Fibroblast of mammary gland (primary cell): ENCODE measurements at regions not wholly inside any gene's neighbourhood (a gene's known extent, or its start where the extent isn't known, plus 50 kb on each side); places are given as distances from the start of the nearest gene placed in this dataset.

Source experiments
- DNase-seq: peaks from one replicate; pipeline ENCODE4 v3.0.0-alpha.2; 2010; ENCODE audit warnings: low read depth
- H3K4me3 ChIP-seq: 2 replicates; pipeline ENCODE4 v1.5.1; 2011; ENCODE audit warnings: low read depth, mild to moderate bottlenecking, low read length, moderate library complexity; ENCODE audit not compliant: control insufficient read depth
- TF ChIP-seq, protein P1 (sequence below): conservative IDR thresholded peaks from 2 replicates; pipeline ENCODE4 v1.5.1; 2011; ENCODE audit warnings: low read depth, low read length, inconsistent platforms; ENCODE audit not compliant: control insufficient read depth, insufficient read depth

- DNase-seq: peak; percentile 91
- H3K4me3 ChIP-seq: no peak overlapping the region
- TF ChIP-seq, protein P1, sequence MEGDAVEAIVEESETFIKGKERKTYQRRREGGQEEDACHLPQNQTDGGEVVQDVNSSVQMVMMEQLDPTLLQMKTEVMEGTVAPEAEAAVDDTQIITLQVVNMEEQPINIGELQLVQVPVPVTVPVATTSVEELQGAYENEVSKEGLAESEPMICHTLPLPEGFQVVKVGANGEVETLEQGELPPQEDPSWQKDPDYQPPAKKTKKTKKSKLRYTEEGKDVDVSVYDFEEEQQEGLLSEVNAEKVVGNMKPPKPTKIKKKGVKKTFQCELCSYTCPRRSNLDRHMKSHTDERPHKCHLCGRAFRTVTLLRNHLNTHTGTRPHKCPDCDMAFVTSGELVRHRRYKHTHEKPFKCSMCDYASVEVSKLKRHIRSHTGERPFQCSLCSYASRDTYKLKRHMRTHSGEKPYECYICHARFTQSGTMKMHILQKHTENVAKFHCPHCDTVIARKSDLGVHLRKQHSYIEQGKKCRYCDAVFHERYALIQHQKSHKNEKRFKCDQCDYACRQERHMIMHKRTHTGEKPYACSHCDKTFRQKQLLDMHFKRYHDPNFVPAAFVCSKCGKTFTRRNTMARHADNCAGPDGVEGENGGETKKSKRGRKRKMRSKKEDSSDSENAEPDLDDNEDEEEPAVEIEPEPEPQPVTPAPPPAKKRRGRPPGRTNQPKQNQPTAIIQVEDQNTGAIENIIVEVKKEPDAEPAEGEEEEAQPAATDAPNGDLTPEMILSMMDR: no peak
Measured at GRCh38 chr9:1458503-1458902, 408.3 kb downstream of the DMRT2 start.

GRCh38 chr9:1460143-1460769 is 410.1 kb downstream of the DMRT2 start:
- no peak overlapping the region for H3K4me3 ChIP-seq
- TF ChIP-seq, protein P1: peak; percentile 59
- DNase-seq: peak; percentile 13

GRCh38 chr9:1461812-1462211 is 411.7 kb downstream of the DMRT2 start:
- TF ChIP-seq, protein P1: no peak
- no peak overlapping the region for H3K4me3 ChIP-seq
- no peak for DNase-seq

DNA sequence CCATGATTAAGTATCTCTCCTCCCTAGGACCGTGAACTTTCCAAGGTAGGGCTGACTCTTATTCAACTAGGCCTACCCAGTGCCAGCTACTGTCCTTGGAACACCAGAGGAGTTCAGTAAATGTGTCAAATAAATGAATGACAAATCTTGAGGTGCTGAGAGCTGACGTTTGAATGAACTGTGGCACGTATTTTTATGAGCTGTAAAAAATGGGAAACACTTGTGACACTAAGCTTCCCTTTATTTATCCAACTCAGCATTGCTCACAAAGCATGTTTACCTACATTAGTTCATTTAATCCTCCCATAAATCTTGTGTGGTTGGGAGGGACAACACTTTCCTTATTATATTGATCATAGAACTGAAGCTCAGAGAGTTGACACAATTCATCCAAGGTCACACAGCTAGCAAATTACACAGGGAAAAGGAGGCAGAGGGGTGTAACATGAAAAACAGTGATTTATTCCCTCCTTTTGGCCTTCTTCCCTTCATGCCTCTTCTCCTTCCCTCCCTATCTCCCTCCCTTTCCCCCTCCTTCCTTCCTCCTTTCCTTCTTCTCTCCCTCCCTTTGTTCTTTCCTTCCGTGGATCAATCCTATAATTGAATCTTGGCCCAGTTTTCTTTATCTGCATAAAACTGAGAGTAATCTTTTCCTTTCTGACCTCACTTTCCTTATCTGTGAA is 412.6 kb downstream of the DMRT2 start:
- H3K4me3 ChIP-seq: no peak overlapping the region
- TF ChIP-seq, protein P1: no peak
- no peak for DNase-seq

DNA sequence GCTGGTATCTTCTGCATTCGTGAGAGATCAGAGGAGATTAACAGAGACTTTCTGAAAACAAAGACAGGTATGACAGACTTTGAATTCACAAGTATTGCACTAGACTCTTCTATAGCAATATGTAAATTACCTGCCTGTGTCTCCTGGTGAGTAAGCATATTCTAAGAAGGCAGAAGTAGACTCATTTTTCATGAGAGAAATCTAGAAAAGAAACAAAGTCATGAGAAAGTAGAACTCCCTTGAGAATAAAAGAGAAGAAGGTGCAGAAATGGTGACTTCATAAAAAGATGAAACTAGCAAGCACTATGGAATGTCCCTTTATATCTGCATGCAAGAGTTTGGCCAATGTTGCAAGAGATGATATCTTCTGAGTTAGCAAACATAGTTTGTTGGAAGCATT is 419.8 kb downstream of the DMRT2 start:
- TF ChIP-seq, protein P1: no peak
- DNase-seq: no peak
- H3K4me3 ChIP-seq: no peak overlapping the region

DNA sequence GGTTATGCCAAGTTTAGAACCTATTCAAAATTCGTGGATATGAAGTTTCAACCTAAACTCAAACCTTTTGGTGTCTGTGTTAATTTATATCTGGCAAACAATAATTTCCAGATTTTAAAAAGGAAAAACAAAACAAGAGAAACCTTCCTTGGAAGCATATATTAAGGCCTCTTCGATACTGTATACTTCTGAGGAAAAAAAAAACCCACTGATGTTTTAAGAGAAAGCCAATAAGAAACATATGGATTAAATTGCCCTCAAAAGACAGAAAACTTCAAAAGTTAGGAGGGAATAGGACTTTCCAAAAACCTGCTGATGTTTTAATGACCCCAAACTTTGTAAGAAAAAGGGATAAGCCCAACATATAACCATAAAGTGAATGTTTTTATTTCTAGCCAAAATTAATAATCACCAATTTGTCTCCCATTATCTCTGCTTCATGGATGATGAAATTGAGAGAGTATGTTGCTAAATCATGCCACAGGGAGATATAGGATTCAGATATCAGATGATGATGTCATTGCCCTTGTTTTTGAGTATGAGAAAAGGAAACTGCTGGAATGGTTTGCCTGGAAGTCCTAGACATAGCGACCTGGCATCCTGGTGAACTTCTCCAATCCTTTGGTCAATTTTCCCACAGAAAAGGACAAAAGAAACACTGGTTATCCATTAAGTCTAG is 423.9 kb downstream of the DMRT2 start:
- DNase-seq: no peak
- H3K4me3 ChIP-seq: no peak overlapping the region
- TF ChIP-seq, protein P1: no peak
